ENCODE measurements at regions not wholly inside any gene's neighbourhood (a gene's known extent, or its start where the extent isn't known, plus 50 kb on each side); places are given as distances from the start of the nearest gene placed in this dataset.

GRCh38 chr13:38535261-38535660, 151.6 kb upstream of the FREM2 start:
- no peak overlapping the region for H3K4me3 ChIP-seq
- no peaks in the 10 kb centered on the region for H3K36me3 ChIP-seq (ENCODE audit: control insufficient read depth in 2 of 2, insufficient read depth in 2 of 2, low read length in 1 of 2)
- TF ChIP-seq MXI1 (IDR thresholded peaks at IDR 0.05; ENCODE audit: low read depth, low read length) (no peak), ZBED1 (IDR thresholded peaks at IDR 0.05; ENCODE audit: borderline replicate concordance) (no peak), RCOR1 (conservative IDR thresholded peaks at IDR 0.05; ENCODE audit: low read depth, low read length) (no peak), STAT3 (IDR thresholded peaks at IDR 0.05; ENCODE audit: low read depth, low read length) (no peak), MYC (IDR thresholded peaks at IDR 0.05; ENCODE audit: insufficient read depth, insufficient read length, insufficient replicate concordance, low read length, severe bottlenecking) (no peak), GATAD2B (conservative IDR thresholded peaks at IDR 0.05; ENCODE audit: low read depth) (no peak), HDAC6 (IDR thresholded peaks at IDR 0.05; ENCODE audit: unreplicated experiment) (no peak), BRCA1 (IDR thresholded peaks at IDR 0.05; ENCODE audit: low read depth, low read length) (no peak), BACH1 (IDR thresholded peaks at IDR 0.05; ENCODE audit: borderline replicate concordance) (no peak), ZBTB40 (IDR thresholded peaks at IDR 0.05; ENCODE audit: borderline replicate concordance) (no peak), E4F1 (IDR thresholded peaks at IDR 0.05; ENCODE audit: borderline replicate concordance, partially characterized antibody) (no peak)
- no peak for FAIRE-seq
- no peak overlapping the region for H2AFZ ChIP-seq (ENCODE audit: control insufficient read depth, low read depth, low read length)
- in situ Hi-C loops (cut with MboI), result no loop called here
- RAD21 ChIA-PET (ENCODE audit: unreplicated experiment), result no interaction called here
- BruUV-seq (replicated peaks), result no TSS peak
- WGBS (ENCODE audit: insufficient coverage, insufficient replicate concordance, low lambda C conversion rate, missing lambda C conversion rate), result 23% methylated on average over 7 of the region's 7 CpGs
- no peaks in the 10 kb centered on the region for H3K27me3 ChIP-seq (replicated peaks in 1 of 2; ENCODE audit: control insufficient read depth in 2 of 2, insufficient read depth in 2 of 2, low read length in 1 of 2)
- H3K4me1 ChIP-seq (ENCODE audit: control insufficient read depth, insufficient read depth, low read length), result no peaks in the 10 kb centered on the region
- intact Hi-C loops (cut with micrococcal nuclease; ENCODE audit: unreplicated experiment), result no loop called here
- SMC1A ChIA-PET (ENCODE audit: uncharacterized antibody, unreplicated experiment), result no interaction called here
- H3K9ac ChIP-seq (ENCODE audit: control insufficient read depth, insufficient read depth, low read length), result no peak overlapping the region
- CTCF ChIA-PET, result no interaction called here
- no peak overlapping the region for H3K4me2 ChIP-seq (ENCODE audit: control insufficient read depth, insufficient read depth)
- H4K20me1 ChIP-seq (ENCODE audit: control insufficient read depth, insufficient read depth), result no peaks in the 10 kb centered on the region
- ATAC-seq, result no peak
- no peak overlapping the region for H3K27ac ChIP-seq (ENCODE audit: control insufficient read depth, insufficient read depth)
- no peak for DNase-seq (ENCODE audit: low read depth, low spot score)
- H3K79me2 ChIP-seq (ENCODE audit: control insufficient read depth, insufficient read depth, low read length), result no peaks in the 10 kb centered on the region
- H3K9me3 ChIP-seq (replicated peaks; ENCODE audit: control insufficient read depth, insufficient read depth, low read length), result no peaks in the 10 kb centered on the region
- POLR2A ChIA-PET, result no interaction called here

All from GM12878 (cell line).